ENCODE measurements at regions not wholly inside any gene's neighbourhood (a gene's known extent, or its start where the extent isn't known, plus 50 kb on each side); places are given as distances from the start of the nearest gene placed in this dataset.

DNA sequence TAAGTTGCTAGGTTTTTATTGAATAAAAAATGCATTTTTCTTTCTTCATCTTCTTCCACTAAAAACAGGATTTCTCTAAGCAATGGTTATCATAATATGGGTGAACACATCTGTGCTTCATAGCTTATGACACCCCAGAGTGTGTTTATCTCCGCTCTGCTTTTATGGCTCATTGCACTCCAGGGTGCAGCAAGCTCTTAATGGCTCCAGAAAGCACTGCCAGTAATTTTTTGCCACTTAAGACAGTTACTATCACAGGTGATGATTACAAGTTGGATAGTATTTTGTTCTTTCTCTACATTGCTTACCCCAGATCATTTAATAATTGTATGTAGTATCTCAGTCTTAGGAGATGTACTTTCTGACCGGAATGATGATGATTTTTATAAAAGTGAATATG is 239.3 kb upstream of the CDH20 start:
- Histone ChIP-seq H3K36me3 (no peaks in the 10 kb centered on the region), H3K4me3 (no peak overlapping the region), H3K9me3 (no peaks in the 10 kb centered on the region), H3K27me3 (no peaks in the 10 kb centered on the region)
- no peak for DNase-seq

DNA sequence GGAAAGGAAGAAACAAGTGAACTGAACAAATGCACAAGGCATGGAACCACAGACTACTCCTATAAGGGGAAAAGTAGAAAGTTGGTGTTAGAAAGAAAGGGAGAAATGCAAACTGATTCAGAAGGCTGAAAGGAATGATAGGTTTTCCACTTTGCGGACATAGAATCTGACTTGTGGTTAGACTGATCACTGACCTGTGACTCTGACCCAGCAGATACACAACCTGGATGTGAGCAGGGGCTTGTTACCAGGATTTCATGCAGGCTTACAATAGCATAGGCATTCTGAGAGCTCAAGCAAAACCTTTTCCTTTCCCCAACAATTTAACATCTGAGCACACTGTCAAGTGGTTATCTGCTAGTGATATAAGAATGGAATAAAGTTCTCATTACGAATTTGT is 237.0 kb upstream of the CDH20 start:
- H3K4me3 ChIP-seq = no peak overlapping the region
- no peak for DNase-seq
- H3K9me3 ChIP-seq = no peaks in the 10 kb centered on the region
- H3K27me3 ChIP-seq = no peaks in the 10 kb centered on the region
- no peaks in the 10 kb centered on the region for H3K36me3 ChIP-seq

DNA sequence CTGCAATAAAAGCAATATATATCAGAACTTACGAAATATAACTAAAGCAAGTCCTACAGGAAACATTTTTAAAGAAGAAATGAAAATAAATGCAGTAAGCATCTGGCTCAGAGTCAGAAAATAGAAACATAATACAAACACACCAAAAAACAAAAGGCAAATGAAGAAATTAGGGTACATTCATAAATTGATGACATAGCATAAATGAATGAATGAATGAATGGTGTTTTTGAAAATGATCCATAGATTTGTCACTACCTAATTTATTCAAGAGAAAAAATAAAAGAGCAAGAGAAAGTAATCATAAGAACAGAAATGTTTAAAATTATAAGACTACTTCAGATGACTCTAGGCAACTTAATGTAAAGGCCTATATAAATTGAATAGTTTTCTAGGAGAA is 226.1 kb upstream of the CDH20 start:
- no peak overlapping the region for H3K4me3 ChIP-seq
- H3K36me3 ChIP-seq = no peaks in the 10 kb centered on the region
- H3K9me3 ChIP-seq = no peaks in the 10 kb centered on the region
- DNase-seq = no peak
- no peaks in the 10 kb centered on the region for H3K27me3 ChIP-seq

DNA sequence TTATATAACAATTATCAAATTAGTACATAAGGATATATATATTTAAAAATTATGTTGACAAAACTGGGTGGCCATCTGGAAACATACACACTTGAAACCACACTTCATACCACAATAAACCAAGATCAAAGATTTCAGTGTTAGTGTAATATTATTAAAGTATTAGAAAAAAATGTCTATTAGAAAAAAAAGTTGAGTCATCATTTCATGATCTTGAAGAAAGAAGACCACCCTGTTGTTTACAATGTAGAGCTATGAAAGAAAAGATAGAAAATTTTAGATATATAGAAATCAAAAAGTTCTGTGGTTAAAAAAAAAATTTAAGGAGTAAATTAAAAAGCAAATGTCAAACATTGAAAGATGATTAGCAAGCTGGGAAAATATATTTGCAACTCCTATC is 224.5 kb upstream of the CDH20 start:
- Histone ChIP-seq H3K4me3 (no peak overlapping the region), H3K36me3 (no peaks in the 10 kb centered on the region), H3K27me3 (no peaks in the 10 kb centered on the region), H3K9me3 (no peaks in the 10 kb centered on the region)
- no peak for DNase-seq

DNA sequence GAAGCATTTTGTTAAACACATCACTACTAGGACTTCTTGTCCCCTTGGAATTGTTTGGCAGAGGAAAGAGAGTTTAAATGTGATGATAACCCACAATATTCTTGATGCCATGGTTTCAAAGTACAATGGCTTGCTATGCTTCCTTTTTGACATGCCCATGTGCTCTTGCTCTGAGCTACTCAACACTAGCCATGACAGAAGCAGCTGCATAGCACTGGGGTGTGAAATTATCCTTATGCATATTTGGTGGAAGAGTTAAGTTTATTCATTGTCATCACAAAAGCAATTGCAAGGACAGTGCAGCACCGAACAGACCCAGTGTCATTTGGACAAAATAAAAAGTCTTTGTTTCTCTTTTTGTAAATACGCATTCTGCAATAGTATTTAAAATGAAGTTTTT is 209.9 kb upstream of the CDH20 start:
- no peak for DNase-seq
- Histone ChIP-seq H3K27me3 (no peaks in the 10 kb centered on the region), H3K9me3 (no peaks in the 10 kb centered on the region), H3K4me3 (no peak overlapping the region), H3K36me3 (no peaks in the 10 kb centered on the region)

DNA sequence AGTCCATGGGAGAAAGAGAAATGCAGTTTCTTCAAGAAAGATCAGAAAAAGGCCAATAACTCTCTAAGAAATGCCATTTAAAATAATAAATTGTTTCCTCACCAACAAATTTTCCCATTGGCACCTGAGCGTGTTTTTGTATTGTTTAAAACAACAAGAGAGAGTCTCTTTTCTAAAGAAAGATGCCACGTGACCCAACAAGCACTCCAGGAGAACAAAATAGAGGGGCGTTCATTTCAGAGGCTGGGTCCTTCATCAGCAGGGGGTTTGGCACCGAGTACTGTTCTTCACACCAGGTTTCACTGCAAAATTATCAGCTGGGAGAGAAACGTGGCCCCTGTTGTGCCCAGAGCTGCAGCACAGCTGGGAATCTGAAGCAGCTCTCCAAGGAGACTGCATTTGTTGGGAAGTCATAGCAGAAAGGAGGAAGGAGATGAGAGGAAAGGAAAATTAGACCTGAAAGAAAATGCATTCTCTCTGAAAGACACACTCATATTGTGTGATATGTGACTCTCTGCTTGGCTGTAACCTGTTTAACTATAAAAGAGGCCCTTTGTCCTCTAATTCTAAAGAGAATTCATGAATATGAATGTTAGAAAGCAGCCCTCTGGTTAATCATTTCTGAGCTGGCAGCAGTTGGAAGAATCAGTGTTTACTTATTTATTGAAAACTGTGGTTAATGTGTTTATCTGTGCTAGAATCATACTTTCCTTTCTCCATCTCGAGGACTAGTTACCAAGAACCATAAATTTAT is 205.3 kb upstream of the CDH20 start:
- no peak for DNase-seq
- Histone ChIP-seq H3K36me3 (no peaks in the 10 kb centered on the region), H3K4me3 (no peak overlapping the region), H3K9me3 (no peaks in the 10 kb centered on the region), H3K27me3 (no peaks in the 10 kb centered on the region)

DNA sequence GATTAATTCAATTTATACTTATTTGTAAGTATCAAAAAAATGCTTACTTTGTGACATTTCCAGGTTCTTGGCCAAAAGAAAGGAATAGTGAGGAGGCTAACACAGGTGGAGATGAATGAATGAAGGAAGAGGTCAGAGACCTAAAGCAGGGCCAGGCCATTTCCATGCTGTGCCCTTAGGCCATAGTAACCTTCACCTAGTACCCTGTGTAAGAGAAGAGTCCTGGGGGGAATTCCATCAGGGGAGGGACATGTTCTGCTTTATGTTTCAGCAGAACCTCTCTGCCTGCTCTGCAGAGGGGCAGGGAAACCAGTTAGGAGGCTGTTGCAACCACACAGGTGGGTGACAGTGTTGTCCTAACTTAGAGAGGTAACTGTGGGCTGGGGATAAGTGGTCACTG is 204.2 kb upstream of the CDH20 start:
- no peak for DNase-seq
- Histone ChIP-seq H3K27me3 (no peaks in the 10 kb centered on the region), H3K4me3 (no peak overlapping the region), H3K36me3 (no peaks in the 10 kb centered on the region), H3K9me3 (no peaks in the 10 kb centered on the region)

DNA sequence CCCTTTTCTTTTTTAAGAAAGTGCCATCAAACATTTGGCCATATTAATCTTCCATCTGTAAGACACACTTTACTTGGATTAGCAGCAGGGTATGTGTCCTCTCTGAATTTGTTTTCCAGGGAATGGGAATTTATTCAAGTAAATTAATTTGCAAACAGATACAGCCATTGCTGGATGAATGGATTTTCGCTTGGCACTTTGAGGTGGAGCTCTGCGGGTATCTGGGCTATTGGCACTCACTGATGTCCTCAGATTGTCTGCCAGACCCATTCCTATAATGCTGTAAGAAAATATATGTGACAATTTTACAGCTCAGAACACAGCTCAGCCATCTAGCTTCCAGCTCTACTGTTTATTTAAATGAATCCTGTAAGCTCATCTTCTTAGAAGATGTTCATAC is 201.2 kb upstream of the CDH20 start:
- H3K4me3 ChIP-seq = no peak overlapping the region
- H3K27me3 ChIP-seq = no peaks in the 10 kb centered on the region
- no peaks in the 10 kb centered on the region for H3K36me3 ChIP-seq
- no peaks in the 10 kb centered on the region for H3K9me3 ChIP-seq
- DNase-seq = no peak

DNA sequence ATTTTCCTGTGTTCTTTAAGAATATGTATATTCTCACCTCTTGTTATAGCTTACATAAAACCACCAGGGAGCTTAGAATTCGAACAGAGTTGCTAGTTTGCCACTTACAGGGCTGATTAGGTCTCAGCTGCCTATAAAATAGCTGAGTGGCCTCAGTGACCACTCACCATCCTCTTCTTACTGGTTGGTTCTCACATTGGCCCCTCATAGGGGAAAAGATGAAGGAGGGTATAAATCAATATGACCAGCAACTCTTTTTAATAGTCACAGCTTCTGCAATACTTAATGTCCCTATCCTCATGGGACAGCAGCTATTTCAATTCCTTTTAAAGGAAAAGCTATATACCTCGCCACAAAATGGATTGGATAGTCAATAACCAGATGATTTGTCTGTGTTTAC is 199.4 kb upstream of the CDH20 start:
- Histone ChIP-seq H3K27me3 (no peaks in the 10 kb centered on the region), H3K9me3 (no peaks in the 10 kb centered on the region), H3K4me3 (no peak overlapping the region), H3K36me3 (no peaks in the 10 kb centered on the region)
- no peak for DNase-seq

DNA sequence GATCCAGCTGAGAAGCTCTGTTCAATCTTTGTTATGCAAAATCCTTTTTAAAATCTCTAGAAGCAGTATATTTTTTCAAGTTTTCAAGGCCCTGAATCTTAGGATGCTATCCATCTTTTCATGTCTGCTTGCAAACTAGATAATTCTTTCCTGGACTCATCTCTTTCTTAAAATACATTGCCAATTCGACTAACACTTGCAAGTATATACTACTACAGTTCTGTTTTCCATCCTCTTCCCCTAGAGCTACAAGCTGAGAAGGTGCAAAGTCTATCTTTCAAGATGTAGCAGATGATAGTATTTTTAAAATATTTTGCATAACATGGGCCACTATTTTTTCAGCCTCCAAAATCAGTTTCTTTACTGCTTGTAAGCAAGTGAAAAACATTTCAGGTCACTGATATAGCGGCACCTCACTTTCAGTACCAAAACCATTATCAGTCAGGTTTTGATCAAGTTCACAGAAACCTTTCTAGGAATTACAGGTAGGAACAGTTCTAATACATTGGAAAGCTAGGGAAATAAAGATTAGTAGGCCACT is 196.4 kb upstream of the CDH20 start:
- Histone ChIP-seq H3K9me3 (no peaks in the 10 kb centered on the region), H3K4me3 (no peak overlapping the region), H3K27me3 (no peaks in the 10 kb centered on the region), H3K36me3 (no peaks in the 10 kb centered on the region)
- DNase-seq = no peak

DNA sequence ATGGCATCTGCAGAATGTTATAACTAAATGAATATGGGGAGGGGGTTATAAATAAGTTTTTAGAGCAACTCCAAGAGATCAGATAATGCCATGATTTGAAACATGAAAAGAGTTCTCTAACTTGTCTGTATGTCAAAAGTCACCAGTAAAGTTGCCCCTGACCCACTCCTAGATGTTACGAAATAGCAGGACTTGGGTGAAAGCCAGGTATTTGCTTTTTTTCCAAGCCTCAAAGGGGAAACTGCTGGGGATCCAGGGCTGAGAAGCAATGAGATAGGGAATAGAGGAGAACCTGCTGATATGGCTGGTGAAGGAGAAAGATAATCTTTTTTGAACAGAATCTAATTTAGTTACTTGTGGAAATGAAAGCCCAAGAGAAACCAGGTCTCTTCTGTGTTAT is 191.5 kb upstream of the CDH20 start:
- Histone ChIP-seq H3K9me3 (no peaks in the 10 kb centered on the region), H3K36me3 (no peaks in the 10 kb centered on the region), H3K4me3 (no peak overlapping the region), H3K27me3 (no peaks in the 10 kb centered on the region)
- no peak for DNase-seq

DNA sequence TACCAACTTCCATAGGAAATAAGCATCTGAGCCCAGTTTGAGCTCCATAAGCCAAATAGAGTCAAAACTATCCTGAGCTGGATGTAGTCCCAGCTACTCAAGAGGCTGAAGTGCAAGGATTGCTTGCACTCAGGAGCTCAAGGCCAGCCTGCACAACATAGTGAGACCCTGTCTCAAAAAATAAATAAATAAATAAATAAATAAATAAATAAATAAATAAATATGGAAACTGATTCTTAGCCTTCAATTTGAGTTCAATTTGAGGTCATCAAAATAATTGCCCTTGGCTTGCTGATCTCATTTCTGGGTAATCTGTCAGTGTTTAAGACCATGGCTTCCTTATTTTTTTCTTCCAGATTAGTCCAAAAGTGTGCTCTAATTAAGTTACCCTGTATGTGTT is 184.9 kb upstream of the CDH20 start:
- H3K4me3 ChIP-seq = no peak overlapping the region
- no peaks in the 10 kb centered on the region for H3K36me3 ChIP-seq
- no peaks in the 10 kb centered on the region for H3K9me3 ChIP-seq
- no peaks in the 10 kb centered on the region for H3K27me3 ChIP-seq
- no peak for DNase-seq

DNA sequence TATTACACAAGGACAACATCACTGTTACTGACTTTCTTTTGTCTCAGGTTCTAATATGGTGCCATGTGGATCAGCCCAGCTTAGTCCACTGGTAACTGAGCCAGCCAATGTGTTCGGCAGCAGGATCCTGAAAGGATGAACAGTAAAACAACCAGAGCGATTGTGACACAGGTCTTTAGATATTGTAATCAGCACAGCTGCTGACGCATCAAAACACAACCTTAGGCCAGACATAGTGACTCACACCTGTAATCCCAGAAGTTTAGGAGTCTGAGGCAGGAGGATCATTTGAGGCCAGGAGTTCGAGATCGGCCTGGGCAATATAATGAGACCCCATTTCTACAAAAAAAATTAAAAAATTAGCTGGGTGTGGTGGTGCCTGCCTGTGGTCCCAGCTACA is 183.4 kb upstream of the CDH20 start:
- Histone ChIP-seq H3K27me3 (no peaks in the 10 kb centered on the region), H3K4me3 (no peak overlapping the region), H3K36me3 (no peaks in the 10 kb centered on the region), H3K9me3 (no peaks in the 10 kb centered on the region)
- no peak for DNase-seq

DNA sequence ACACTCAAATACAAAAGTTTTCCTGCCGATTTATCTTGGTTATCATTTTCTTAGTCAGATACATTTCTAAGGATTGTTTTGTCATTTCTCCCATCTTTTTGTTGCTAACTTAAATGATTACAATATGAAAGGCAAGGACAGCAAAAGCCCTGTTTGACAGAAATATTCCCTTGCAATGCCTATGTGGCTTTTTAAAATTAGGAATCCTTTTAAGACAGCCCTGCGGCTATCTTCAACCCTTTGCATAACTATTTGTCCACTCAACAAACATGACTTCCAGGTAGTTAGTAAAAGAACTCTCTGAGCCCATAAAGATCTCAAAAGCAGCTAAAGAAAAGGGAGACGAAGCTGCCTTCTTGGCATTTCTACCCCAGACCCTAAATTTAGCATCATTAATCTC is 179.7 kb upstream of the CDH20 start:
- H3K36me3 ChIP-seq = no peaks in the 10 kb centered on the region
- no peaks in the 10 kb centered on the region for H3K9me3 ChIP-seq
- no peaks in the 10 kb centered on the region for H3K27me3 ChIP-seq
- H3K4me3 ChIP-seq = no peak overlapping the region
- no peak for DNase-seq

DNA sequence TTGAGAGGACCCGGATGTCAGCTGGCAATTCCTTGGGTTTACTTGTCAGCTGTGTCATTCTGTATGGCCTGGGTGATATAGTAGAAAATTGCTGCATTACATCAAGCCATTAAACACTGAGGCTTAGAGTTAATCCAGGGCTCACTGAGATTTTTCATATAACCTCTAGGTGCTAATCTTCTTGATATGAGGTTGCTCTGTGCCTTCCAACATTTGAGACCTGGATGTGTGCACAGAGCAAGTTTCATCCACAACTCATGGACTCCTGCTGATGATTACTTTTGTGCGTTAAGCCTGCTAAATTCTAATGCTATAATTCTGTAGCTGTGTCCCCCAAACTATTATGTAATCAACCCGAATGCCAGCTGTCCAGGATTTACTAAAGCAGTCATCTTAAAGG is 178.4 kb upstream of the CDH20 start:
- Histone ChIP-seq H3K9me3 (no peaks in the 10 kb centered on the region), H3K27me3 (no peaks in the 10 kb centered on the region), H3K4me3 (no peak overlapping the region), H3K36me3 (no peaks in the 10 kb centered on the region)
- DNase-seq = no peak

DNA sequence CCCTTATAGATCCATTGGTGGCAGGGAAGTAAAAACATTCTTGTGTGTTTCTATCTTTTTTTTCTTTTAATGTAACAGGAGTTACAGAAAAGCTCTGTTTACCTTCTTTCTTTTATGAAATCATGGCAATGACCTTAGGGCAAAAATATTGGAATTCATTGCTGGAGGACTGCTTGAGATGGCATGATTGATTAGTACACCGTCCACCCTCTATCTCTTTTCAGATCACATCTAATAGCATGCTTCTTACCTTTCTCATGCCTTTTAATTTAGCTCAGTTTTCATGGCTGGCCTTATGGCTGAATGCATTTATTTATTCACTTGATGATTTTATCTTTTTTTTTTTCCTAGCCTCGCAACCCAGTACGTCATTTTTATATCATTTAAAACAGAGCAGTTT is 177.6 kb upstream of the CDH20 start:
- H3K36me3 ChIP-seq = no peaks in the 10 kb centered on the region
- H3K9me3 ChIP-seq = no peaks in the 10 kb centered on the region
- H3K4me3 ChIP-seq = no peak overlapping the region
- no peak for DNase-seq
- no peaks in the 10 kb centered on the region for H3K27me3 ChIP-seq

DNA sequence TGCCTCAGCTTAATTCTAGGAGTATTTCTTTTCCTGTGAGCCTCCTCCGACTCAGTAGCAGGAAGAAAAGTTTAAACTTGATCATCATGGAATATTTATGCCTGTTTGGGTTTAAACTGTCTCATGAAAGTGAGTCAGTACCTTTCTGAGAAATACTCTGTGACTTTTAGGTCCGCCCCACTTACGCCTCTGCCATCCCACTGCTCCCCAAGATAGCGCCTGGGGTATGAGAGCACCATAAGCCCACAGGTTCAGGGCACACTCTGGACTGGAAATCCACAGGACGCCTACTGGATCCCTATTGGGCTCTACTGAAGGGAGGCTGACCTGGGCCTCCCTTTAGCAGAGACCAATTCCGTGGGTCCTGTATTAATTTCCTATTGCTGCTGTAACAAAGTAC is 175.8 kb upstream of the CDH20 start:
- no peak for DNase-seq
- no peak overlapping the region for H3K4me3 ChIP-seq
- no peaks in the 10 kb centered on the region for H3K27me3 ChIP-seq

DNA sequence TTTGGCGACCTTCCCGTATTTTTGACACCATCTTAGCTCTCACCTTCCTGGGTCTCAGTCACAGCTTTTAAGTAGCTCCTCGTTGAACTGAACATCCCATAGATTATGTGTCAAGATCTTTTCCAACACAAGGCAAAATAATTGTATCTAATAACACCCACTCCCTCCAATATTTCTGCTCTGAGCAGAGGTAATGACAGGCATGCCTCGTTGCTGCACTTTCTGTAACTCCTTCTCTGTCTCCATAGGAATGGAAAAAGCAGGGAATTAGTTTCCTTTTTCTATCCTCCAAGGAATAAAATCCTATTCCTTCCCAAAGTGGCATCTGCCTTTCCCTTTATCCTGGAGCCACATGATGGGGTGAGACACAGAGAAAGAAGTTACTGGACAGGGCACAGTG is 174.0 kb upstream of the CDH20 start:
- H3K36me3 ChIP-seq = no peaks in the 10 kb centered on the region
- no peaks in the 10 kb centered on the region for H3K27me3 ChIP-seq
- DNase-seq = no peak
- no peaks in the 10 kb centered on the region for H3K9me3 ChIP-seq
- no peak overlapping the region for H3K4me3 ChIP-seq

More for the DNA sequence above, 175.8 kb upstream of the CDH20 start:
- H3K36me3 ChIP-seq = no peaks in the 10 kb centered on the region
- no peaks in the 10 kb centered on the region for H3K9me3 ChIP-seq

DNA sequence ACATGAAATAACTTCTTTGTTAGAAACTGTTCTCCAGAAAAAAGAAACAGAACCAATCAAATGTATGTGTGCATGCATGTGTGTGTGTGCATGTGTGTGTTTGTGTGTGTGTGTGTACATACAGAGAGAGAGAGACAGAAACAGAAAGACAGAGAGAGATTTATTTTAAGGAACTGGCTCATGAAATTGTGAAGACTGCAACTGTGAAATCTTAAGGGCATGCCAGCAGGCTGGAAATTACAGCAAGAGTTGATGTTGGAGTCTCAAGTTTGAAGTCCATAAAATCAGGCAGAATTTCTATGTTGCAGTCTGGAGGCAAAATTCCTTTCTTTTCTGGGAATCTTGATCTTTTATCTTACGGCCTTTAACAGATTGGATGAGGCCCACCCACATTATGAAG is 168.9 kb upstream of the CDH20 start:
- Histone ChIP-seq H3K9me3 (no peaks in the 10 kb centered on the region), H3K36me3 (no peaks in the 10 kb centered on the region), H3K4me3 (no peak overlapping the region), H3K27me3 (no peaks in the 10 kb centered on the region)
- DNase-seq = no peak

Data from MG63 (cell line).